HUES48 (cell line): ENCODE measurements at regions not wholly inside any gene's neighbourhood (a gene's known extent, or its start where the extent isn't known, plus 50 kb on each side); places are given as distances from the start of the nearest gene placed in this dataset.
A peak's percentile ranks its signal among the peaks of the same experiment; 100 is the strongest.

ENCODE experiments used
- H3K27ac ChIP-seq: one replicate; pipeline ENCODE4 v1.7.0; 2013; ENCODE audit warnings: low read depth, low read length, inconsistent platforms
- H3K27me3 ChIP-seq: 2 replicates; pipeline ENCODE4 v1.6.1; 2013; ENCODE audit warnings: mild to moderate bottlenecking, low read length; ENCODE audit not compliant: control insufficient read depth, insufficient read depth
- H3K36me3 ChIP-seq: 2 replicates; pipeline ENCODE4 v1.6.1; 2013; ENCODE audit warnings: low read length; ENCODE audit not compliant: control insufficient read depth, insufficient read depth
- H3K4me1 ChIP-seq: 2 replicates; pipeline ENCODE4 v1.6.1; 2013; ENCODE audit warnings: mild to moderate bottlenecking, low read length; ENCODE audit not compliant: control insufficient read depth, insufficient read depth
- H3K4me3 ChIP-seq: 2 replicates; pipeline ENCODE4 v1.5.1; 2013; ENCODE audit warnings: mild to moderate bottlenecking, low read depth, low read length
- H3K9ac ChIP-seq: 2 replicates; pipeline ENCODE4 v1.6.1; 2013; ENCODE audit warnings: mild to moderate bottlenecking, low read depth, low read length, moderate library complexity
- H3K9me3 ChIP-seq: 2 replicates; pipeline ENCODE4 v1.6.1; 2013; ENCODE audit warnings: low read length; ENCODE audit not compliant: control insufficient read depth, insufficient read depth

GRCh38 chr4:128385683-128386304, 98.2 kb upstream of the PGRMC2 start:
- H3K27me3 ChIP-seq, result no peaks in the 10 kb centered on the region
- H3K36me3 ChIP-seq, result no peaks in the 10 kb centered on the region
- H3K27ac ChIP-seq, result peak overlapping the region; percentile 38
- H3K9me3 ChIP-seq, result no peaks in the 10 kb centered on the region
- H3K9ac ChIP-seq, result no peak overlapping the region
- H3K4me3 ChIP-seq, result no peak overlapping the region
- peaks cover 16% of the 10 kb centered on the region for H3K4me1 ChIP-seq

GRCh38 chr4:128384765-128385598, 97.4 kb upstream of the PGRMC2 start:
- Histone ChIP-seq H3K9ac (no peak overlapping the region), H3K36me3 (no peaks in the 10 kb centered on the region), H3K4me1 (peaks cover 16% of the 10 kb centered on the region), H3K9me3 (no peaks in the 10 kb centered on the region), H3K4me3 (no peak overlapping the region), H3K27me3 (no peaks in the 10 kb centered on the region), H3K27ac (peak overlapping the region; percentile 5)

- Histone ChIP-seq H3K9ac (no peak overlapping the region), H3K36me3 (no peaks in the 10 kb centered on the region), H3K4me1 (peaks cover 16% of the 10 kb centered on the region), H3K27me3 (no peaks in the 10 kb centered on the region), H3K4me3 (no peak overlapping the region), H3K27ac (no peak overlapping the region), H3K9me3 (no peaks in the 10 kb centered on the region)
Observed at GRCh38 chr4:128384091-128384520, 96.5 kb upstream of the PGRMC2 start.

- Histone ChIP-seq H3K4me1 (peaks cover 16% of the 10 kb centered on the region), H3K36me3 (no peaks in the 10 kb centered on the region), H3K9me3 (peaks cover 4% of the 10 kb centered on the region; the same call in 1 of the 2 replicates), H3K27me3 (no peaks in the 10 kb centered on the region), H3K9ac (no peak overlapping the region), H3K4me3 (no peak overlapping the region), H3K27ac (no peak overlapping the region)
Observed at GRCh38 chr4:128381748-128382559, 94.3 kb upstream of the PGRMC2 start.

- Histone ChIP-seq H3K4me1 (peaks cover 8% of the 10 kb centered on the region; the same call in 1 of the 2 replicates), H3K27ac (no peak overlapping the region), H3K36me3 (no peaks in the 10 kb centered on the region), H3K27me3 (no peaks in the 10 kb centered on the region), H3K4me3 (no peak overlapping the region), H3K9ac (no peak overlapping the region), H3K9me3 (peaks cover 13% of the 10 kb centered on the region)
Observed at GRCh38 chr4:128380306-128380705, 92.7 kb upstream of the PGRMC2 start.

- H3K4me3 ChIP-seq, result no peak overlapping the region
- peaks cover 4% of the 10 kb centered on the region; the same call in 1 of the 2 replicates for H3K4me1 ChIP-seq
Observed at GRCh38 chr4:128379860-128380259, 92.2 kb upstream of the PGRMC2 start.

GRCh38 chr4:128378668-128379067, 91.1 kb upstream of the PGRMC2 start:
- Histone ChIP-seq H3K36me3 (no peaks in the 10 kb centered on the region), H3K9ac (no peak overlapping the region), H3K27me3 (no peaks in the 10 kb centered on the region), H3K4me1 (no peaks in the 10 kb centered on the region), H3K9me3 (peaks cover 13% of the 10 kb centered on the region), H3K4me3 (no peak overlapping the region), H3K27ac (no peak overlapping the region)

More at GRCh38 chr4:128379860-128380259, 92.2 kb upstream of the PGRMC2 start:
- H3K9me3 ChIP-seq, result peaks cover 13% of the 10 kb centered on the region
- H3K27ac ChIP-seq, result no peak overlapping the region
- no peaks in the 10 kb centered on the region for H3K27me3 ChIP-seq
- H3K9ac ChIP-seq, result no peak overlapping the region
- H3K36me3 ChIP-seq, result no peaks in the 10 kb centered on the region

- Histone ChIP-seq H3K9me3 (peaks cover 13% of the 10 kb centered on the region), H3K9ac (no peak overlapping the region), H3K4me1 (no peaks in the 10 kb centered on the region), H3K36me3 (no peaks in the 10 kb centered on the region), H3K27me3 (no peaks in the 10 kb centered on the region), H3K27ac (no peak overlapping the region), H3K4me3 (no peak overlapping the region)
Observed at GRCh38 chr4:128376958-128377357, 89.3 kb upstream of the PGRMC2 start.

- Histone ChIP-seq H3K9me3 (peaks cover 13% of the 10 kb centered on the region), H3K4me1 (no peaks in the 10 kb centered on the region), H3K4me3 (no peak overlapping the region), H3K9ac (no peak overlapping the region), H3K27me3 (no peaks in the 10 kb centered on the region), H3K27ac (no peak overlapping the region), H3K36me3 (no peaks in the 10 kb centered on the region)
Observed at GRCh38 chr4:128376303-128376702, 88.7 kb upstream of the PGRMC2 start.

GRCh38 chr4:128373628-128374027, 86.0 kb upstream of the PGRMC2 start:
- Histone ChIP-seq H3K9ac (no peak overlapping the region), H3K27me3 (no peaks in the 10 kb centered on the region), H3K4me3 (no peak overlapping the region), H3K27ac (no peak overlapping the region), H3K4me1 (no peaks in the 10 kb centered on the region), H3K9me3 (peaks cover 18% of the 10 kb centered on the region), H3K36me3 (no peaks in the 10 kb centered on the region)
